ENCODE measurements at regions not wholly inside any gene's neighbourhood (a gene's known extent, or its start where the extent isn't known, plus 50 kb on each side); places are given as distances from the start of the nearest gene placed in this dataset.
"Not testable (repeated sequence)": the region's sequence is repeated elsewhere in the genome, so short reads cannot be mapped to it uniquely, and the experiment has no call there.

- not testable (repeated sequence) for DNase-seq
Measured at GRCh38 chr1:2851918-2852317, 50.4 kb upstream of the TTC34 start.

DNA sequence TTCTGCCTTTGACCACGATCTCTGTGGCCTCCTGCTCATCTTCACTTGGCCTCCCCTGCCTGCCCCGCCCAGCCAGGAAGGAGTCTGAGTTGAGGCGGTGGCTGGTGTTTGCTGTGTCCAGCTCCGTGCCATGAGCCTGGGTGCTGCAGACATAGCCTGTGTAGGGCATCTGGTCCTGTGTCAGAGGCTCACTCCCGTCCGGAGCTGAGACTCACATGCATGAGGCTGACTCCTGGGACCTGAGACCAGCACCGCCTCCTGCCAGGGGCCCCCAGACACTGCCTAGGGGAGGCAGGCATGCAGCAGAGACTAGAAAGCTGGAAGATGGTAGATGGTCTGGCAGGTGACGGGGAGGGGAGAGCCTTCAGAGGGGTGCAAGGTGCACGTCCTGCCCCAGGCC, 52.2 kb upstream of the TTC34 start:
- no peak for DNase-seq

DNA sequence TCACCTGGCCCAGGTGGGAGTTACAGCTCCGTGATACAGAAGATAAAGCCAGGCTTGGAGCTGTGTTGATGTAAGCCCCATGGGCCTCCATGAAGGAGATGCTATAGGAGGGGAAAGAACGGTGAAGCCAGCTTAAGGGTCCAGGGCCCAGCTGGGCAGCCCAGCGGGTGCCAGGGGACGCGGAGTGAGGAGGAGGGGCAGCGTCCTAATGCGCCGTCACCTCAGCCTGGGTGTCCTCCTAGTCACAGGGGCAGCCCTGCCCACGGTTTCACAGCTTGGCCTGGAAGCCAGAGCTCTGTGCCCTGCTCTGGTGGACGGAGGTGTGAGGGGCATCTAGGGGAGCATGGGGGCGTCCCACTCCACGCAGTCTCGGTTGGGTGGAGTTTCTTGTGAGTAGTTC, 52.7 kb upstream of the TTC34 start:
- no peak for DNase-seq

- no peak for DNase-seq
Measured at GRCh38 chr1:2854611-2855010, 53.1 kb upstream of the TTC34 start.

DNA sequence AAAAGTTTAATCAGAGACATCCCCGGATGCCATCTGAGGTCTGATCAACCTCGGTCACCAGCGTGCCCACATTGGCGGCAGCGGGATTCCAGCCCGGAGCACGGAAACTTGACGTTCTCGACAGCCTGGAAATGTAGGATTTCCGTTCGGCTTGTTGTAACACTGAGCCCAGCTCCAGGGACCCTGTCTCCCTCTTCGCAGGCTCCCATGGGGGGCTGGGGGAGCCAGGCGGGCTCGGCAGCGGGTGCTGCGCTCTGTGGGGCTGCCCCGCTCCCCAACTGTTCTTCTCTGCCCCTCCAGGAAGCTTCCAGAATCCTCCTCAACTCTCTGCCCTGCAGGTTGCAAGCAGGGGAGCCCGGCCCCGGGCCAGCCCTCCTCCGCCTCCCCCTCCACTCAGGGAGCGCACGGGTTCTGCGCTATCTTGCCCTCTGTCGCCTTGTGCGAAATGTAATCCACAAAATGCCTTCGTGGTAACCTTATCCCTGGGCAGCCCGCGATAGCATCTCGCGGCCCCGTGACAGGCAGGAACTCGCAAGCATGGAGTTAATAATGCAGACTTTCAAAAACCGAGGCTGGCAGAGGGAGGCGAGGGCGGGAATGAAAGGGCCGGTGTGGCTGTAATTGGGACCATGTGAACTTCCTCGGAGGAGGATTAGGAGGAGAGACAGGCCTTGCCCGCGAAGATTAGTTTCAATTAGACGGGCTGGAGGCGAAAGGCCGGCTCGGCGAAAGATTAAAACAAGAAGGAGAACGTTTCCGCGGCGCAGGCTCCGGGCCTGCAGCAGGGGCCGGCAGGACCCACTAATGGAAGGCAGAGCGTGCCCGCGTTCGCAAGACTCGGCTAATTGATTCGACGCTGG, 53.9 kb upstream of the TTC34 start:
- DNase-seq = no peak

DNA sequence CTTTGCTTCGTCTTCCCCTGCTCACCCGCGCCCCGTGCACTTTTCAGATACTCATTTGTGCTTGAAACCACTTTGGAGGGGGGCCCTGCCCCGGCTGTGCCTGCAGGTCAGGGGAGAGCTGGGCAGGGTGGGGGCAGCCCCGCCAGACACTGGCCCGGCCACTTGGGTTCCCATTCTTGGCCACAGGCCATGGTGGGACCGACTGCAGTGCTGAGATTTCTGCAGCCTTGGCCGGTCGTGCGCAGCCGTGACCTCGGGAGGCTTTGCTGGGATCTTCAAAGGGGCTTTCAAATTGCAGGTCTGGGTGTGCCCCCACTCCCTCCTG, 54.5 kb upstream of the TTC34 start:
- no peak for DNase-seq

DNA sequence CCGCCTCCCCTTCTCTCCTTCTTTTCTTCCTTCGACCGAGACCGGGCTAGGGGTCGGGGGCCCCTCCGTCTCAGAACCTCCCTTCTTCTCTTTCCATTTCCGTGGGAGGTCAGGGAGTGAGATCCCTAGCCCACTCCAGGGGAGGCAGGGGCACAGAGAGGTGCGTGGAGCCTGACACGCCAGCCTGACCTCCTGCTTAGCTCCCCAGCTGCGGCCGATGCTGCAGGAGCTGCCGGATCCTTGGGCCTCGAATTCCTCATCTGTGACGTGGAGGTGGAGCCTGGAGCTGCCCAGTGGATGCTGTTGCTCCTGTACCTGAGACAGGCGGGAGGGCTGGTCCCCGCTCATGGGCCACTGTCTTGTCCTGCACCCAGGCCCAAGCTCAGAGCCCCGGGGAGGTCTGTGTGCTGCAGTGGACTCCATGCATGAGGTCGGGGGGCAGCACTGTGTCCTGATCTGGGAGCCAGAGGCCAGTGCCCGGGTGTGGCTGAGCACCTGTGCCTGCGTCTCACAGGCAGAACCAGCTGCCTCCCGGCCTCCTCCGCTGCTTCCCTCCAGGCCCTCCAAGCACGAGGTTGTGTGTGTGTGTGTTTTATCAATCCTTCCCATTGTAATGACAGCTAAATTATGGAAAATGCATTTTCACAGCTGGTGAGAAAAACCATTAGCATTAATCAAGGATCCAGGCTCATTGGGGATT, 55.3 kb upstream of the TTC34 start:
- no peak for DNase-seq

DNA sequence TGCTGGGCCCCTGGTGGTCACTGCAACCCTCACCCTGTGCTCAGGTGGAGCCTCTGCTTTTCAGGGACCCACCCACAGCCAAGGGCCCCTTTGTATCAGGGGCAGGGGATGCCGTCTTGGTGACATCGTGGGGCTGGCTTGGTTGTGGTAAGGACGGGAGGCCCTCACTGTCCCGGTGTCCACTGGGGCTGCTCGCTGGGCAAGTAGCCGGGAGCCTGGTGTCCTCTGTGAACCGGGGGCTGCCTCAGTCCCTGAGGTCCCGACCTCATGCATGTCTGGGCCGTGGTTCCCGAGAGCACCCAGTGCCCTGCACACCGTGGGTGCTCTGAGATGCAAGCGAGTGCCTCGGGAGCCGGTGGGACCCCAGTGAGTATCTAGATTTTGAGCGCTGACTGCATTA, 56.0 kb upstream of the TTC34 start:
- DNase-seq = no peak

DNA sequence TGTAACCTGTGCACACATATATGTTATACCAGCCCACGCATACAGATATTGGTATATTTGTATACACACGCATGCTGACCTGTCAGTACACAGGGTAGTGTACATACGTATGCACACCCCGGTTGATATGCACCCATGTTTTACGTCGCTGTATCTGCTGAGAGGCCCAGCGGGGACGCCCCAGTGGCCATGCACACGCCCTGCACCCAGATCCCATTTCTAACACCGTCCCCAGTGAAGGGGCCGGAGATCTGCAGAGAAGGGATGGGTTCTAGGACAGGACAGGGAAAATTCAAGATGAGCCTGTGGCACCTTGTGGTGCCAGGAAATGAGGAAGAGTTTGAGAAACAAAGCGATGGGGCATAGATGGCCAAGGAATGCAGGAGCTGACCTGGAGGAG, 57.2 kb upstream of the TTC34 start:
- no peak for DNase-seq

DNA sequence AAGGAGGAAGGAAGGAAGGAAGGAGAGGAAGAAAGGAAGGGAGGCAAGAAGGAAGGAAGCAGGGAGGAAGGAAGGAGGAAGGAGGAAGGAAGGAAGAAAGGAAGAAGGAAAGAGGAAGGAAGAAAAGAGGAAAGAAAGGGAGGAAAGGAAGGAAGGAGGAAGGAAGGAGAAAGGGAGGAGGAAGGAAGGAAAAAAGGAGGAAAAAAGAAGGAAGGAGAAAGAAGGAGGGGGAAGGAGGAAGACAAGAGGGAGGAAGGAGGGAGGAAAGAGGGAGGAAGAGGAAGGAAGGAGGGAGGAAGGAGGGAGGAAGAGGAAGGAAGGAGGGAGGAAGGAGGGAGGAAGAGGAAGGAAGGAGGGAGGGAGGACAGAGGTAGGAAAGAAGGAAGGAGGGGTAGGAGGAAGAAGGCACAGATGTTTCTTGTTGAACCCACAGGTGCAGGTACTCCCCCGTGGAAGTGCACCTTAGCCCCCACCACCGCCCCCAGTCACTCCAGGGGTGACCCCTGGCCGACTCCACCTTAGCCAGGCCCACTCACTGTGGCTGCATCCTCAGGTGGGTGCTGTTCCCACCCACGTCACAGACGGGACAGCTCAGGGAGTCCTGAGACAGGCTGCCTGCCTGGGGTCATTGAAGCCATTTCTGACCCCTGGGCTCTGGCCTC, 57.9 kb upstream of the TTC34 start:
- no peak for DNase-seq

GRCh38 chr1:2859881-2860430, 58.5 kb upstream of the TTC34 start:
- no peak for DNase-seq

GRCh38 chr1:2860476-2861142, 59.1 kb upstream of the TTC34 start:
- no peak for DNase-seq

DNA sequence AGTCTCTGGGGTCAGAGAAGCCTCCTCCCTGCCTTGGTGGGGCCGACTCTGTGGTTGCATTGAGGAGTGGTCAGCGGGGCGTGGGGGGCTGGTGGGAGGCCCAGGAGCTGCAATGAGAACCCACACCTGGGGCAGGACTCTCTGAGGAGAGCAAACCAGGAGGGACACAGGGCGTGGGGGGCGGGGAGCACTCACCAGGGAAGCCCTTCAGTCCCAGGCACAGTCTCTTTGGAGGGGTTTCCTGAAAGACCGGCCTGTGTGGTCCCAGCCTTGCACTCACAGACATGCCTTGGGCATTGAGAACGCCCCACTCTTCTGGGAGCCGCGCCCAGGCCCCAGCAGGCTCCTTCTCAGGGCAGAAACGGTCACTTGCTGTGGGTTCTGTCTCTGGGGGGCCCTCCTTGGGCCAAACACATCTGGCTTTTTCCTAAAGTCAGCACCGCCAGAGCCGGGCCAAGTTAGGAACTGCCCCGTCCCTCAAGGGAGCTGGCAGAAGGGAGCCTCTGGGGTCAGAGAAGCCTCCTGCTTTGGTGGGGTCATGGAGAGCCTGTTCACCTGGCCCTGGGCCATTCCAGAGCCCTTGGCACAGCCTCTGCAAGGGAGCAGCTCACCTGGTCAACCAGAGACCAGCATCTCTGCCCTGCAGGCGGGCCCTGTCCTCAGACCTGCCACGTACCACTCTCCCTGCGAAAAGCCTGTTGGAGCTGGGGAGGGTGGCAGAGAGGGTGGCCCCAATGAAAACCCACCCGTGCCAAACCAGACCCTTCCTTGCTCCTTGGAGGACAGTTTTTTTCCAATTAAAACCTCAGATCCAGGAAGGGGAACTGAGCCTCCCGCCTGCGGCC, 59.9 kb upstream of the TTC34 start:
- DNase-seq = no peak

GRCh38 chr1:2861988-2862813, 60.7 kb upstream of the TTC34 start:
- no peak for DNase-seq

DNA sequence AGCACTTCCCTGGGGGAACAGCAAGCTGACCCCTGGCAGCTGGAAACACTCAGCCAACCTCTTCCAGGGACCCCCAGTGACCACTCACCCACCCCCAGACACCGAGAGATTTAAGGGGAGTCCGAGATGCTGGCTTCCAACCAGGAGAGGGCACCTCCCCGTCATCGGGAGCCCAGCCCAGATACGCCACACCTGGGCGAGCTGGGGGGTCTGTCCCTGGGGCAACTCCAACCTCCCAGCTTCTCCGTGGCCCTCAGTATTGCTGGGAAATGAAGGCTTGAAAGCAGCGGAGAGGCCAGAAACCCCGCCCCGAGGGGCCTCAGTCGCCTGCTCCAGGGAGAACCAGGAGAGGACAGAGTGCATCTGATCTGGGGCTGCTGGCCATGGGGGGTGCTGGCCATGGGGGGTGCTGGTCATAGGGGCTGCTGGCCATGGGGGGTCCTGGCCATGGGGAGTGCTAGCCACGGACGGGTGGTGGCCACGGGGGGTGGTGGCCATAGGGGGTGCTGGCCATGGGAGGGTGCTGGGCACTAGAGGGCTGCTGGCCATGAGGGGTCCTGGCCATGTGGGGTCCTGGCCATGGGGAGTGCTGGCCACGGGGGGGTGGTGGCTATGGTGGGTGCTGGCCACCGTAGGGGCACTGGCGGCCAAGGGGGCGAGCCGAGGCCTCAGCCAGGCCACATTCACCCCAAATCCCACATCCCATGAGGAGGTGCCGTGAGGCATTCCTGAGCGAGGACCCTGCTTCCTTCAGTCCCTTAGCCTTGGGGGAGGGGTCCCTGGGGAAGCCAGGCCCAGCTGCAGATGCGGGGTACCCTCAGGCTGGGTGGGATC, 61.5 kb upstream of the TTC34 start:
- DNase-seq = no peak

DNA sequence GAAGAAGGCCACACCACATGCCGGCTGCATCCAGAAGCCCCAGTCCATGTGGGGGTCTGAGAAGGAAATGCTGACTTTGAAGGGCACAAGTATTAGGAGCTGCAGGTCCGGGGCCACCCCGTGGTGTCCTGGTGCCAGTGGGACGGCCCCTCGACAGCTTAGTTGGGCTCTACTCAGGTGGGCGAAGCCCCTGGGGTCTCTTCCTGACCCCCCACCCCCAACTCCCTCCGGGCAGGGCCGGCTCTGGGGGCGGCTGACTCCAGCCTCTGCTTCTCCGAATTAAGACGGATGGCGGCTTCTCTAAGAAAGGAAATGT, 62.1 kb upstream of the TTC34 start:
- DNase-seq = no peak

DNA sequence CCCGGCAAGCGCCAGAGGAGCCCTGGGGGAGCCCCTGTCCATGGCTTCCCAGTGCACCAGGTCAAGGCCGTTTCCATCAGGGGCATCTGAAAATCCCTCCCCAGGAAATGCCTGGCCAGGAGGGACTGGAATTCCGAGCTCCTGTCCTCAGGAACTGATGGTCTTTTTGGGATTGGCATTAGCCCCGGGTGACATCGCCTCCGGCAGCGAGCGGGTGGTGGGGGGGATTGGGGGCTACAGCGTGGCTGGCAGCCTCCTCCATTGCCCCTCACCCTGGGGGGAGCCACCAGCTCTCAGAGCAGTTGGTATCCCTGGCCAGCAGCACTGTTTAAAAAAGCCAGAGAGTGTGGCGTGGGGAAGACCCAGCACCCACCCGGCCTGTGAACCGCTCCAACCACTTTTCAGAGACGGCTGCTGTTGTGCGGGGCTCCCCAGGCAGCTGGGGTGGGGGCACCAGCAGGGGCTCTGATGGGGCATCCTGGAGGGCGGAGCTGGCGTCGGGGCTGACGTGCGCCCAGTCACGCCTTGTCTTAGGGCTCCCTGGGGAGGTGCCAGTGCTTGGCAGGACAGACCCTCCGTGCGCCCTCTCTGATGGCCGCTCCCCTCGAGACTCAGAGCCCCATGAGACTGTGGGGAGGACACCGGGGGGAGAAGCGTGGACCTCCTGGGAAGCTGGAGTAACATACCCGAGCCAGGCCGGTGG, 62.9 kb upstream of the TTC34 start:
- DNase-seq = no peak

GRCh38 chr1:2865000-2865399, 63.5 kb upstream of the TTC34 start:
- DNase-seq = no peak

DNA sequence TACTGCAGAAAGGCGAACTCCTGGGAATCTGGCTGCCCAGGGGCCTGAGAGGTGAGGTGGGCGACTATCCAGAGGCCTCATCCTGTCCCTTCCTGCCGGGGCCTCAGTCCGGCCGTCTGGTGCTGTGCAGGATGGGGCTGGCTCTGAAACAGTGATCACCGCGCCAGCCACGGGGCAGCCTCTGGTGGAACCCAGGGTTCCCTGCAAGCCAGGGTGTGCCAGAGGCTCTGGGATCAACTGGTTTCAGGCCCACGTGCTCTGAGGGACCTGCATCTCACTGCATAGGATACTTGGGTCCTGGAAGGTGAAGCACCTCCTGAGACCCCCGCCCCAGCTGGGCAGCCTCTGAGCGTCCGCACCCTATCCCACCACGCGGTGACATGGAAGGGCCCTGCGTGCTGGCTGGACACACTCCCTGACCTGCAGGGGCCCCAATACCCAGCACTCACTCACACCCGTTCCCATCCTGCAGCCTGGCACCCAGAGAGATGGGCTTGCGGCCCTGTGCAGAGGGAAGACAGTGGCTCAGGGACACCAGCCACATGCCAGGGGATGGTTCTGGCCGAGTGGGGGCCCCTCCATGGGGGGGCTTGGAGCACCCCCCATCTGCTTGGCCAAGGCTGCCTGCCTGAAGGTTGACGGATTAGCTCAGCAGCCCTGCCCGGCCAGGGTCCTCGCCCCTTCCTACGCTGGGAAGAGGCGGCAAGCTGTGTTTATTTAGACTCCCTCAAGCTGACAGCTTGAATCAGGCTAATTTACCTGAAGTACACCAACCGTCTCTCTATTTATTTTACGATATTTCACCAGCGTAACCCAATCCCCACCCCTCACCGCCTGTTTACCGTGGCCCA, 64.3 kb upstream of the TTC34 start:
- DNase-seq = no peak

All from effector CD8-positive, alpha-beta T cell (primary cell).